ENCODE measurements at regions not wholly inside any gene's neighbourhood (a gene's known extent, or its start where the extent isn't known, plus 50 kb on each side); places are given as distances from the start of the nearest gene placed in this dataset.

DNA sequence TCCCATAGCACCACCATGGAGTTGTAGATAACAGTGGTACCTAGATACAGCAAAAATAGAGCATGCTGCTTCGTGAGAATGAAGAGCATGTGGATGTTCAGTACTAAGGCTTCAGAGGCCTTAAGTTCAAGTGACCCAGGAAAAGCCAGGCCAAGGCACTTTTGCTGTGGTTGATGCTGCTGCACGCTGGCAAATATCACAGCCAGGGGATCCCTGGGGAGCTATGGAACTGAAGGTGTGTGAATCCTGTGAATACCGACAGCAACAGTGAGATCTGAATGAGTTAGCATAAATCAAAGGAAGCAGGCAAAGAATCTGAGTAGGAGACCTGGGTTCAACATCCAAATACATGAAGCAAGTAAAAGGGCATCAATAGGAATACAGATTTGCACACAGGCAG, 158.6 kb upstream of the THUMPD2 start:
- Histone ChIP-seq H3K36me3 (no peaks in the 10 kb centered on the region), H3K27ac (replicated peaks) (no peak overlapping the region), H3K27me3 (ENCODE audit: low read depth) (no peaks in the 10 kb centered on the region), H3K4me1 (no peaks in the 10 kb centered on the region), H3K4me3 (no peak overlapping the region), H3K9me3 (replicated peaks) (no peaks in the 10 kb centered on the region)
- intact Hi-C loops (cut with micrococcal nuclease), result no loop called here
- TF ChIP-seq, protein P1, sequence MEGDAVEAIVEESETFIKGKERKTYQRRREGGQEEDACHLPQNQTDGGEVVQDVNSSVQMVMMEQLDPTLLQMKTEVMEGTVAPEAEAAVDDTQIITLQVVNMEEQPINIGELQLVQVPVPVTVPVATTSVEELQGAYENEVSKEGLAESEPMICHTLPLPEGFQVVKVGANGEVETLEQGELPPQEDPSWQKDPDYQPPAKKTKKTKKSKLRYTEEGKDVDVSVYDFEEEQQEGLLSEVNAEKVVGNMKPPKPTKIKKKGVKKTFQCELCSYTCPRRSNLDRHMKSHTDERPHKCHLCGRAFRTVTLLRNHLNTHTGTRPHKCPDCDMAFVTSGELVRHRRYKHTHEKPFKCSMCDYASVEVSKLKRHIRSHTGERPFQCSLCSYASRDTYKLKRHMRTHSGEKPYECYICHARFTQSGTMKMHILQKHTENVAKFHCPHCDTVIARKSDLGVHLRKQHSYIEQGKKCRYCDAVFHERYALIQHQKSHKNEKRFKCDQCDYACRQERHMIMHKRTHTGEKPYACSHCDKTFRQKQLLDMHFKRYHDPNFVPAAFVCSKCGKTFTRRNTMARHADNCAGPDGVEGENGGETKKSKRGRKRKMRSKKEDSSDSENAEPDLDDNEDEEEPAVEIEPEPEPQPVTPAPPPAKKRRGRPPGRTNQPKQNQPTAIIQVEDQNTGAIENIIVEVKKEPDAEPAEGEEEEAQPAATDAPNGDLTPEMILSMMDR (IDR thresholded peaks at IDR 0.05; ENCODE audit: borderline replicate concordance), result no peak
- DNase-seq, result no peak

GRCh38 chr2:39934851-39935250, 155.8 kb upstream of the THUMPD2 start:
- Histone ChIP-seq H3K36me3 (no peaks in the 10 kb centered on the region), H3K9me3 (replicated peaks) (no peaks in the 10 kb centered on the region), H3K4me1 (no peaks in the 10 kb centered on the region), H3K27ac (replicated peaks) (no peak overlapping the region), H3K4me3 (no peak overlapping the region), H3K27me3 (ENCODE audit: low read depth) (no peaks in the 10 kb centered on the region)
- no peak for DNase-seq
- TF ChIP-seq, protein P1 (IDR thresholded peaks at IDR 0.05; ENCODE audit: borderline replicate concordance), result no peak
- intact Hi-C loops (cut with micrococcal nuclease), result no loop called here

GRCh38 chr2:39933196-39933595, 154.1 kb upstream of the THUMPD2 start:
- intact Hi-C loops (cut with micrococcal nuclease), result no loop called here
- Histone ChIP-seq H3K36me3 (no peaks in the 10 kb centered on the region), H3K4me3 (no peak overlapping the region), H3K27ac (replicated peaks) (no peak overlapping the region), H3K27me3 (ENCODE audit: low read depth) (peaks cover 9% of the 10 kb centered on the region), H3K9me3 (replicated peaks) (no peaks in the 10 kb centered on the region), H3K4me1 (no peaks in the 10 kb centered on the region)
- TF ChIP-seq, protein P1 (IDR thresholded peaks at IDR 0.05; ENCODE audit: borderline replicate concordance), result no peak
- no peak for DNase-seq

DNA sequence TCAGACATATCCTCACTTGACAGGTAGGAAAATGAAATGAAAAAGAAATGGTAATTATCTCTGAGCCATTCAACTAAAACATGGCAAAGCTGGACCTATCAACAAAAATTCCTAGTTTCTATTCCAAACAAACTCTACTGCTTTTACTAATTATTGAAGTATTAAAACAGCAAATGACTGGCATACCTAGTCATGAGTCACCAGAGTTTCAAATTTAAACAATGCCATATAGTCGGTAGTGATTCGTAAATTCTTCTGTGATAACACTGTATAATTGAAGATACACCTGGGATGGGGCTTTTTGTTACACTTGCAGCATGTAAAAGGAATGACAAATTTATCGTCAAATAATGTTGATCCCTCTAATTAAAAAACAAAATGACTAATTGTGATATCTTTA, 153.1 kb upstream of the THUMPD2 start:
- H3K4me3 ChIP-seq, result no peak overlapping the region
- no peak overlapping the region for H3K27ac ChIP-seq (replicated peaks)
- no peaks in the 10 kb centered on the region for H3K9me3 ChIP-seq (replicated peaks)
- intact Hi-C loops (cut with micrococcal nuclease), result no loop called here
- no peaks in the 10 kb centered on the region for H3K4me1 ChIP-seq
- DNase-seq, result no peak
- H3K27me3 ChIP-seq (ENCODE audit: low read depth), result peaks cover 9% of the 10 kb centered on the region
- H3K36me3 ChIP-seq, result no peaks in the 10 kb centered on the region
- TF ChIP-seq, protein P1 (IDR thresholded peaks at IDR 0.05; ENCODE audit: borderline replicate concordance), result no peak

- H3K4me1 ChIP-seq, result no peaks in the 10 kb centered on the region
- H3K4me3 ChIP-seq, result no peak overlapping the region
- H3K36me3 ChIP-seq, result no peaks in the 10 kb centered on the region
- intact Hi-C loops (cut with micrococcal nuclease), result no loop called here
- TF ChIP-seq, protein P1 (IDR thresholded peaks at IDR 0.05; ENCODE audit: borderline replicate concordance), result no peak
- H3K27ac ChIP-seq (replicated peaks), result no peak overlapping the region
- H3K27me3 ChIP-seq (ENCODE audit: low read depth), result peaks cover 9% of the 10 kb centered on the region
- H3K9me3 ChIP-seq (replicated peaks), result no peaks in the 10 kb centered on the region
- no peak for DNase-seq
Measured at GRCh38 chr2:39930175-39930917, 151.3 kb upstream of the THUMPD2 start.

All from left ventricle myocardium inferior (tissue), 1 donor.